GM11168 (cell line): ENCODE measurements at regions not wholly inside any gene's neighbourhood (a gene's known extent, or its start where the extent isn't known, plus 50 kb on each side); places are given as distances from the start of the nearest gene placed in this dataset.

ENCODE experiments used
- in situ Hi-C: fragments of 300-500 bp; cut with MboI; formaldehyde crosslinking; loops from one replicate; pipeline ENCODE4 v1.12.0; 2022; ENCODE audit warnings: low sequenced_read_pairs; ENCODE audit not compliant: unreplicated experiment

DNA sequence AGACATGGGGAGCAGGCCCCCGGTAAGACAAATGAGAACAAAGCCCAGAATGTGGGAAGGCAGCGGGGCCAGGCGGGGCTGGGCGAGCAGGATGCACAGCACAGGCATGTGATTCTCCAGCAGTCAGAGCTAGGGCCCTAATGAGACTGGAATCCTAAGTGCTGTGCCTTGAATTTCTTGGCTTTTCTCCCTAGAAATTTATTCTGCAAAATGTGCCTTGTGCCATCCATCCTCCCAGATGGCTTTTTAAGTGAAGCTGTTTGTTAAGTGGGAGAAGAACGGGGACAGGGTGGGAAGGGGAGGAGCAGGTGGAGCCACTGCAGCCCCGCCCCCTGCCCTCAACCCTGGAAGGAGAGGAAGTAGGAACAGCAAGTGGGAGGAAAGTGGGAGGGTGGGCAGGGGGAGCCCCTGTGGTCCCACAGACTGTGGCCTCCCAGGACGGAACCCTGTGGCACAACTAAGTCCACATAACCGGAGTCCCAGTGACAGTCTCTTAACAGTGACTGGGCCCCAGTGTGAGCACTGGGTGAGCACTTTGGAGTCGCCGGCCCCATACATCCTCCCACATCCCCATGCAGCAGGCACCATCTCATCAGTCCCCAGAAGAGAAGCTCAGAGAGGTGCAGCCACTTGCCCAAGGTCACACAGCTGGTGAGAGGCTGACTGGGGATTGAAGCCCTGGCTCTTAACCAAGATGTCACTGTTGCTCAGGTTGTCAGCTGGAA lies 216.9 kb downstream of the MATN1 start:
- in situ Hi-C loops = no loop called here

DNA sequence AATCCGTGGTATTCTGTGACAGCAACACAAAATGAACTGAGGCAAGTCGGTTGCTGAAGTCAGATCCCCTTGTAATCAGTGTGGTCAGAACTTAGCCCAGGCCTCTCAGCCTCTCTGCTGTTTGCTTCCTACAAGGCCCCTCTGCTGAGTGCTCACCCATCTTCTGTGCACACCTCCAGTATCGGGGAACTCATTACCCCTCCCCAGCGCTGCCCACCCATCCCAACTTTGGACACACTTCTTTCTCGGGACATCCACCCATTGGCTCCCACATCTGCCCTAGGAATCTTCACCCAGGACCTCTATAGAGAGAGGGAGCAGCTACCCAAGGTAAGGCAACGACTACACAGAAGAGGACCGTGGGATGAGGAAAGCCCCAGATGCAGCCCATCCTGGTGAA lies 217.5 kb downstream of the MATN1 start:
- in situ Hi-C loops = no loop called here

DNA sequence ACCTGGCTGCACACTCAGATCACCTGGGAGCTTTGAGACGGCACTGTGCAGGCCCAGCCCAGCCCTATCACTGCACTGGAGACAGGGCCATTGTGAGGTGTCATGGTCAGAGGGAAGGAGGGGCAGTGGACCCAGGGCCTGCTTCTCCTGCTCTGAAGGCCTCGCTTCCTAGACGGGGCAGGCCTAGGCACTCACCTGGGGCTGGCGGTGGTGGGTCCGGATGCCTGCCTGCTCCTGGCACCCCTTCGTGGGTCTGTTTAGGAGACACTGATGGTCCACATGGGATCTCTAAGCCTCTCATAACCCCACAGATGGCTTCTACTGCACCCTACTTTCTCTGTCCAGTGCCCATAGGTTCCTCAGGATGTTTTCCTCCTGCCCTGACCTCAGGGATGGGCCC lies 230.9 kb downstream of the MATN1 start:
- in situ Hi-C loops = no loop called here

DNA sequence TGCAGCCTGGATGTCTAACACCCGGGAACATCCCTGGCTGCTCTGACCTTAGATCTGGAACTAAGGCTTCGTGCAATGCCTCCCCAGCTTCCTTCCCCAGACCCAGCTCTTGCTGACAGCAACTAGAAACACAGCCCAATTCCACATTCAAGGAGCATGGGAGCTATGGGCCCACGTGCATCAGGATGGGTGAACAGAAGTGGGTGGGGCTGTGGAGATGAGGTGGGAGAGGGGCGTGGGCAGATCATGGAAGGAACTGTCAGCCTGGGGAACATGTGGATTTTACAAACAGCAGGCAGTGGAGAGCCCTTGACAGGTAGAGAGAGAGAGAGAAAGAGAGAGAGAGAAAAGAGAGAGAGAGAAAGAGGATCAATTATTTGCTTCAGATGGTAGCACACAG lies 231.6 kb downstream of the MATN1 start:
- in situ Hi-C loops = no loop called here

DNA sequence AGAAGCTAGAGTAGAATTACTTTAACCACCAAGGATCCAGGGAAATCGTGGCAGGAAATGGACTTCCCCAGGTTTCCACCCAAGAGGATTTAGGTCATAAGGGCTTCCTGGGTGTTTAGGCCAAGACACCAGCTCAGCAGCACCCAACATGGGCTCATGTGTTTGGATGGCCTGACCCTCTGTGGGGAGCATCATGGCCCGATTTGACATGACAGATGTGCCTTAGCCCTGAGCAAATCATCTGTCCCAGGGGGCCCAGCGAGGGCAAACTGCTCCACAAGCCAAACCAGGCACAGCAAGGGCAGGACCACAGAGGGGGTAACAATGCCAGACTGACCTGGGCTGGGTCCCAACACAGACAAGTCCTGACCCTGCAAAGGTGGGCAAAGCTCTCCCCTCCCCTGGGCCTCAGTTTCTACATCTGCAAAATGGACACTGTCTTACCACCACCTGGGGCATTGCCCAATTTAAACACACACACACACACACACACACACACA lies 232.8 kb downstream of the MATN1 start:
- in situ Hi-C loops = no loop called here

DNA sequence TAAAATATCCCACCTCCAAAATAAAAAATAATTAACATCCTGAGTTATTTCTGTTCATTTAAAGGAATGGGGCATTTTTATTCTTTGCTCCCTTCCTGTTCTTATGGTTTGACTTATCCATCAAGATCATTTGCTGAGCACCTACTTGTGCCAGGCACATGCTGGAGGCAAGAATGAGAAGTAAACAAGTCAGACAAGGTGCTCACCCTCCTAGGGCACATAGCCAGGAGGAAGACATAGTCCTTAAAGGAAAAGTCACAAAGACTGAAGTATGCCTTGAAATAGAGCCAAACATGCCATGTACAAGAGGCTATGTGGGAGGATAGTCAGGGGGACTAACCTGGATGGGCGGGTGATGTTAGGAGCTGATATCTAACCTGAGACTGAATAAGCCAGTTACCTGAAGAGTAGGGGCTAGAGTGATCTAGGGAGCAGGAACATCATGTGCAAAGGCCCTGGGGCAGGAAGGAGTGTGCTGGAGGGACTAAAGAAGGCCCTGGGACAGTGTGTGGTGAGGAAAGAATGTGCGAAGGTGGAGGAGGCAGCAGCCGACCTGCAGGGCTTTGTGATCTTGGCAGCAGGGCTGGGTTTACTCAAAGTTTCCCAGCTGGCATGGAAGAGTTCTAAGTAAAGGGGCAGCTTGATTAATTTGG lies 233.5 kb downstream of the MATN1 start:
- in situ Hi-C loops = no loop called here

DNA sequence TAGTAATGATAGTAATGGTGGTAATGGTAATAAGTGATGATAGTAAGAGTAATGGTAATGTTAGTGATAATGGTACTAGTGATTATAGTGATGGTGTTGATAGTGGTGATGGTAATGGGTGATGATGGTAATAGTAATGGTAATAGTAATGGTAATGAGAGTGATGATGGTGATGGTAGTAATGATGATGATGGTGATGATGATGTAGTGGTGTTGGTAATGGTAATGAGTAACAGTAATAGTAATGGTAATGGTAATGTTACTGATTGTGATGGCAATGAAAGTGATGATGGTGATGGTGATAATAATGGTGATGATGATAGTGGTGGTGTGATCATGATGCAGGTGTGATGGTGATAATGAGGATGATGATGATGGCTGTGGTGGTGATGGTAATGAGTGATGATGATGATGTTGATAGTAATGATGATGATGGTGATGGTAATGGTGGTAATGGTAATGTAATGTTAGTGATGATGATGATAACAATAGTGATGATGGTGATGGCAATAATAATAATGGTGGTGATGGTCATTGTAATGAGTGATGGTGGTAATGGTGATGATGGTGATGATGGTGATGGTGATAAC lies 235.0 kb downstream of the MATN1 start:
- in situ Hi-C loops = no loop called here

DNA sequence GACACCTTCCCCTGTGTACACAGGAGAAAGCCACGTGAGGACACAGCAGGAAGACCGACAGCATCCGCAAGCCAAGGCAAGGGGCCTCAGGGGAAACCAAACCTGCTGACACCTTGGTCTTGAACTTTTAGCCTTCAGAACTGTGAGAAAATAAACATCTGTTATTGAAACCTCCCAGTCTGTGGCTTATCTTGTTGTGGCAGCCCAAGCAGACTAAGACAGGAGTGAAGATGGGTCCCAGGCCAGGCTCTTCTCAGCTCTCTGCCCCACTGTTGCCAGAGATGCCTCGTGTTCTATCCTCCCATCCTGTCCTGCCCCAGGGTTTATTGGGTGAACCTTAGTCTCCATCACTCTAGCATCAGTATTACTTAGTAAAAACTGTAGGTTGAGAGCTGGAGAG lies 236.3 kb downstream of the MATN1 start:
- in situ Hi-C loops = no loop called here

DNA sequence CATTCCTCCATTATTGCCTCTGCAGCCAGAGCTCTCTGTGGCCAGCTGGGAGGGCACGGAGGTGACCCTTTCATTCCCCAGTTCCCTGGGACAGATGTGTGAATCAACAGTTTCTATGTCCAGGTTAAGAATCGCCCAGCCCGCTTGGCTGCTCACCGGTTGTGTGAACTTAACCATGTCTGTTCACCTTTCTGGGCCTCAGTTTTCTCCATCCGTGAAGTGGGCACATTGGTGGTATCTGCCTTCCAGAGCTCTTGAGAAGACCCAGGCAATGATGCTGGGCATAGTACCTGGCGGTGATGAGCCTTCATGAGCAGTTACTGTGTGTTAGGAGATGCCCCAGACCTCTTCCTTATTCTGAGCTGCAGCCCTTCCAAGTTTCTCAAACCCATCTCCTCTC lies 238.3 kb downstream of the MATN1 start:
- in situ Hi-C loops = no loop called here

DNA sequence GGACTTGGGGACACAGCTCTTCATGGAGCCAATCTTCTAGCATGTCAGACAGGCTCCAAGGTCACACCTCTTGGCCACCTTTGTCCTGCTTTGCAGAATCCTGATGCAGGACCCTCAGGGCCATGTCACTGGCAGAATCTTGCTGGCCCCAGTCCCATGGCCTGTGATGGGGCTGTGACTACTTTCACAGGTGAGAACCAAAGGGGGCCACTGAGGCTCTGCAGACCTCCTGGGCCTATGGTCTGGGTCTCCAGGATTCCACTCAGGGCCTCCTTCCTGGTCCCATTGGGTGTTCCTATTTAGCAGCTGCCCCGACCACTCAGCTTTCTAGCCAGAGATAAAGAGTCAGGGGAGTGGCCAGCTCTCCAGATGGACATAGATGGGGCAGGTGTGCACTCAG lies 238.7 kb downstream of the MATN1 start:
- in situ Hi-C loops = no loop called here

DNA sequence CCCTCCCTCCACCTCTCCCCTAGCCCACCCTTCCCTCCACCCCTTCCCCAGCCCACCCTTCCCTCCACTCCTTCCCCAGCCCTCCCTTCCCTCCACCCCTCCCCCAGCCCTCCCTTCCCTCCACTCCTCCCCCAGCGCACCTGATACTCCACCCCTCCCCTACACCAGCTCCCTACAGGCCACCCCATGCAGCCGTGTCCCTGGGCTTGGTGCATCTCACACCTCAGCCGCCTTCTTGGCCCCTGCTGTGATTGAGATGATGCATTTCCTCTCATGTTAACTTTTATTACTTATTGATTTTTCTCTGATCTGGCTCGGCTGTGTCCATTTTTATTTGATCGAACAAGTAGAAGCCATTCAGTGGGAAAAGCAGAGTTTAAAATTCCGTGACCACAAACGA lies 243.8 kb downstream of the MATN1 start:
- in situ Hi-C loops = no loop called here

DNA sequence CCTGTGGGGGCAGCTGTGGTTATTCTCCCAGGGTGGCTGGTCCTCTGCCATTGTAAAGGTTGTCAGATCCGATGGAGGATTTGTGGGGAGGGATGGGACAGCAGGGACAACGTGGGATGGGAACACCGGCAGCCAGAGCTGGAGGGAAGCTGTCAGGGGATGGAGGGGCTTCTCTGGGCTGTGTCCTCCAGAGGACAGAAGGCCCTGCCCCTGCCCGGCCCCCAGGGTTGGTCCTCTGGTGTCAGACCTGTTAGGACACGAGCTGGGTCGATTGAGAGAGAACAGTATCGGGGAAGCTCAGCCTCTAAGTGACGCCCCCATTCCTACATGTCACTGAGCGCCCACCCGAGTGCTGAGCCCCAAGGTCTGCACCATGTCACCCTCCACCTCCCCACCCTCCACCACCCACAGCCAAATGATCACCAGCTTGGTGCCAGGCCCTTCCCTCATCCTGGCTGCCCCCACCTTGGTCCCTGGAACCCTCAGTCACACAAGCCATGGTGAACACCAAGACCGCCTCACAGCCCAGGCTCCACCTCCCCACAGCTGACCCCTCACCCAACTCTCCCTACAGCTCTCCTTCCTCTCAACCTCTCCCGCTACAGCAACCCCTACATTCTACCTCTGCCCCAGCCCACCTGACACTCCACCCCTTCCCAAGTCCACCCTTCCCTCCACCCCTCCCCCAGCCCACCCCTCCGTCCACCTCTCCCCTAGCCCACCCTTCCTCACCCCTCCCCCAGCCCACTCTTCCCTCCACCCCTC lies 244.4 kb downstream of the MATN1 start:
- in situ Hi-C loops = no loop called here

DNA sequence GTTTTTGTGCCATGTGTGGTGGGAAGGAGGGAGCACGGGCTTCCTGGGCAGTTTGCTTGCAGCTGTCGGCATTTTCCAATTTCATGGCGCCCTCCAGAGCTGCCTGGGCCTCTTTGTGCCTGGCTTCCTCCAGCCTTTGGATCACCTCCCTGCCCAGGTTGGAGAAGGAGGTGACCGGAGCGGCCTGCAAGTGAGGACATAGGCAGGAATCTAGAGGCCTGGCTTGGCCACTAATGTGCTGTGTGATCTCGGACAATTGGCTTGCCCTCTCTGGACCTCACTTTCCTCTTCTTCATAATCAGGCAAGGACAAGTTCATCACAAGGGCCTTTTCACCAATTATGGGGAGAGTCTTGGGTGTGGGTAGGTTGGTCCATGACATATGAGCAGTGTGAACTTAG lies 245.1 kb downstream of the MATN1 start:
- in situ Hi-C loops = no loop called here

DNA sequence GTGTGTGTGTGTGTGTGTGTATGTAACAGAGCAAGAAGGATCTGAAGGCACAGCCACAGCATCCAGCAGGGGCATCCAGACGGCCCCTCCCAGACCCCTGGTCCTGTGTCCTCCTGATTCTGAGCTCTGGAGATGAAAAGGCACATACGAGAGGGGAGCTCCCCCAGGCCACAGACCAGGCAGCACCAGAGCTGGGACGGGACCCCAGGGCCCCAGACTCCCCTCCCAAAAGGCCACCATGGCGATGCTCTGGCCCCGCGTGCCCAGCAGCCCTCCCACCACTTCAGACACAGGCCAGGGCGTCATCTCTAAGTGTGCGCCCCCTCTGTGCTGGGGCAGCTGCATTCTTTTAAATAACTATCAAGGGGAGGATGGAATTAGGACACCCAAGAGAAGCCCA lies 245.8 kb downstream of the MATN1 start:
- in situ Hi-C loops = no loop called here

DNA sequence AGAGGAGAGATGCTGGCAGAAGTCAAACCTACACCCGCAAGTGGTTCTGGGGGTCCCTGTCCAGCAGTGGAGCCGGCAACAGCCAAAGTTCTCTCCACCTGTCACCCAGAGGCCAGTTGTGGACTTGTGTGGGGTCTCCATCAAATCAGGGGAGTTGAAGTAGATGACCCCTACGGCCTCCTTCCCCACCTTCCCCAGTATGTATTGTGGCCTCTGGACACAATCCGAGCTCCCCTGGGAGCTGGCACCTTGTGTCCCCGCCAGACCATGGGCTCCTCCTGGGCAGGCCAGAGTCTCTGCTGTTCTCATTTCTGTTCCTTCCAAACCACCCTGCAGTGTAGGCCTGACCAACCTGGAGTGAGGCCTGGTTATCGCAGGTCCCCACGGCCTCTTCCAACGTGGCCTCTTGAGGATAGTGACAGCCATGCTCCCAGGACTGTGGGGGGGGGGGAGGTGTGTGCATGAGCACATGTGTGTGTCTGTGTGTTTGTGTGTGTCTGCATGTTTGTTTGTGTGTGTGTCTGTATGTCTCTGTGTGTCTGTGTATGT lies 246.4 kb downstream of the MATN1 start:
- in situ Hi-C loops = no loop called here

DNA sequence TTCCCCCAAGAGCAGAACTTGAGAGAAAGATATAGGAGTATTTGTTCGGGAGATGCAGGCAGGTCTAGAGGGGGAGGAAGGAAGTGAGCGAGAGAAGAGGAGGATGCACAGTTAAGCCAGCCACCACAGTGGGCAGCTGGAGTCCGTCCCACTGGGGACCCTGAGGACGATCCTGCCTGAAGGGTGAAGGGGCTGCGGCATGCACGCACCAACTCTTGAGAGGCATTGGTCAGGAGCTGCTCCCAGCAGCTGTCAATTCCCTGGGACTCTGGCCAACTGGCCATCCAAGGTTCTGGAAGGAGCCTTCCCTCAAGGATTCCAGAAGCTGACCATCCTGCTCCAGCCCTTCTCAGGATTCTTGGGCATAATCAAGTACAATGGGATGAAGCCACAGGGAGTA lies 246.9 kb downstream of the MATN1 start:
- in situ Hi-C loops = no loop called here

DNA sequence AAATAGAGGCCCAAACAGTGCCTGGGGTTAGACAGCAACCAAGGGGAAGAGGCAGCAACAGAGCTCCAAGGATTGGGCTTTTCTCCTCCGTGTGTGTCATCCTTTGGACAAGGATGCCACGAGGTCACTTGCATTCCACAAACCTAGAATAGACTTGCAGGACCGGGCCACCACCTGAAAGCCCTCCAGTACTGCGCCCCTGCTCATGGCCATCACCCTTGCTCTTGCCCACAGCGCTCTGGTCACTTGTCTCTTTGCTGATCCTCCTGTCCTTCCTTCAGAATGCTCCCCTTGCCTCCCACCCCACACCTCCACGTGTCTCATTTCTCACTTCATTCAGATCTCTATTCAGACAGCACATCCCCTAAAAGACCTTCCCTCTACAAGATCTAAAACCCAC lies 247.4 kb downstream of the MATN1 start:
- in situ Hi-C loops = no loop called here

DNA sequence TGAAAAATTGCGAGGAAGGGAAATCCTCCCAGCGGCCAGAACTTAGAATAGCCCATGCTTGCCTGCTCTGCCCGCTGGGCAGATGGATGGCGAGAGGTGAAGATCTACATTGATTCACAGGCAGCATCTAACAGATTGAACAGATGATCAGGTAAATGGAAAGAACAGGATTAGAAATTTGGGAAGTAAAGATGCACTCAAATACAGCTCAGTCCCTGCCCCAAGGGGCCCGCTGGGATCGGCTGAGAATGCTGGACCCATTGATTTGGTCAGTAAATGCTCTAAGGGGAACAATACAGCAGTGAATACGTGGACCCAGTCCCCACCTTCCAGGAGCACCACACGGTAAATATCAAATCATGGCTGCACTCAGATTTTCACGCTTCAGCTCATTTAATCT lies 248.2 kb downstream of the MATN1 start:
- in situ Hi-C loops = no loop called here

DNA sequence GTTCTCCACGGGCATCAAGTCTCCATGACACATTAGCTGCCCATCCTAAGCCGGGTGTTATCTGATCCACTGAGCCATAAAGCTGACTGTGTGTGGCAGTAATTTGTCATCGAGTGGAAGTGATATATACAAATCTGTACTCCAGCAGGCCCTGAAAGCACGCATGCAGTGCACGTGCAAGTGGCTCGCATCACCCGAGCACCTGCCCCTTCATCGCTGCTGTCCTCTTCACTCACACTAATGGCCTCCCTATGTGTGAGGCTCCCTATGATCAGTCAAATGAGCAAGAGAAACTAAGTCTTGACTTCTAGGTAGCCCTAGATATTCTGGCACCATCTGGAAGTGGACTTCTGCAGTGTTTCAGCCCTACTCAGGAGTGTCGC lies 248.6 kb downstream of the MATN1 start:
- in situ Hi-C loops = no loop called here

DNA sequence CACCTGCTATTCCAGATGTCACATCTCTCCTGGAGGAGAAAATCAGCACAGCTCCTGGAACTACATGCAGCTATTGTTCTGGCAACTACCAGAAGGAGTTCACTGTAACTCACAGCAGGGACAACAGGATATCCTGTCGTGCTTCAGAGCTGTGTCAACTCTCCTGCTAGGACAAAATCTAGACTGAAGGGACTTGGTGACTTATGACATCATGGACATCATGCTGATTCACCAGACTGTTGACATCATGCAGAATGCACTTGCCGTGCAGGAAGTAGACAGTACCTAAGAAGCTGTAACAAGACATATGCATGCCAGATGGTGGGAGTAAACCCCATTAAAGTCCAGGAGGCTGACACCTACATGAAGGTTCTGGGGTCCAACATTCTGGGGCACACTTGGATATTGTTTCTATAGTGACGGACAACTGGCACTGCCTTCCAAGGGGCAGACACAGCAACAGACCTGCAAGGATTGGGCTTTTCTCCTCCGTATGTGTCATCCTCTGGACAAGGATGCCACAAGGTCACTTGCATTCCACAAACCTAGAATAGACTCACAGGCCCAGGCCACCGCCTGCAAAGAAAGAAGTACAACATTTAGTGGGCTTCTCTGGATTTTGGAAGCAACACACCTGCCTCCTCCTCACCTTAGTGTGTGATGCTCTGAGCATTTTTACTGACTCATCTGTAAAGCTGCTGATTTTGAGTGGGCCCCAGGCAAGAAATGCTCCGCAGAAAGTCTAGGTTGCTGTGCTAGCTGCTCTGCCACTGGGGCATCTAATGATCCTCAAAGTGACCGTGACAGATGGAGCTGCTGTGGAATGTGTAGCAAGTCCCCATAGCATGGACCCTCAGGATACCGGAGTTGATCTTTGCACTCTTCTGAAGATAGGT lies 249.2 kb downstream of the MATN1 start:
- in situ Hi-C loops = no loop called here
